SU-DHL-6 (cell line): ENCODE measurements at regions not wholly inside any gene's neighbourhood (a gene's known extent, or its start where the extent isn't known, plus 50 kb on each side); places are given as distances from the start of the nearest gene placed in this dataset.

Experiments
- H2AFZ ChIP-seq: fragments of 200-600 bp; sonication (generic); 2 replicates; pipeline ENCODE4 v1.6.1; 2014; ENCODE audit warnings: low read depth, mild to moderate bottlenecking, moderate library complexity, mixed read lengths, antibody characterized with exemption, low read length; ENCODE audit not compliant: severe bottlenecking
- H3F3A ChIP-seq: fragments of 200-600 bp; shearing (Covaris generic); 2 replicates; pipeline ENCODE4 v1.6.0; 2016; ENCODE audit warnings: antibody characterized with exemption, mild to moderate bottlenecking; ENCODE audit not compliant: insufficient read depth
- H3K27ac ChIP-seq: fragments of 200-600 bp; sonication (generic); 2 replicates; pipeline ENCODE4 v1.5.1; 2016; ENCODE audit warnings: low read depth, mild to moderate bottlenecking, low read length, moderate library complexity, mixed read lengths
- H3K27me3 ChIP-seq: fragments of 200-600 bp; sonication (generic), shearing (Covaris generic); 2 replicates; pipeline ENCODE4 v1.6.0; 2014; ENCODE audit warnings: mild to moderate bottlenecking, low read length
- H3K36me3 ChIP-seq: fragments of 200-600 bp; sonication (generic); 2 replicates; pipeline ENCODE4 v1.6.1; 2014; ENCODE audit warnings: mild to moderate bottlenecking, low read length, mixed read lengths
- H3K4me2 ChIP-seq: fragments of 300-600, 200-600 bp; shearing (Covaris generic), sonication (generic); 2 replicates; pipeline ENCODE4 v1.6.0; 2014; ENCODE audit warnings: low read length, low read depth, mild to moderate bottlenecking; ENCODE audit not compliant: poor library complexity, severe bottlenecking
- H3K4me3 ChIP-seq: fragments of 200-600 bp; sonication (generic); 2 replicates; pipeline ENCODE4 v1.5.1; 2014; ENCODE audit warnings: antibody characterized with exemption, low read length, mild to moderate bottlenecking, mixed read lengths; ENCODE audit not compliant: insufficient read depth, poor library complexity, severe bottlenecking
- H3K79me2 ChIP-seq: fragments of 200-600 bp; sonication (generic); 2 replicates; pipeline ENCODE4 v1.6.1; 2014; ENCODE audit warnings: mild to moderate bottlenecking, low read length, moderate library complexity; ENCODE audit not compliant: insufficient read depth
- H3K9ac ChIP-seq: fragments of 200-600 bp; sonication (generic); 2 replicates; pipeline ENCODE4 v1.7.0; 2014; ENCODE audit warnings: mild to moderate bottlenecking, low read length
- H3K9me2 ChIP-seq: fragments of 200-600 bp; sonication (generic); replicated peaks from 2 replicates; pipeline ENCODE4 v1.6.1; 2014; ENCODE audit warnings: low read length; ENCODE audit not compliant: insufficient read depth
- H3K9me3 ChIP-seq: fragments of 200-600 bp; sonication (generic); 2 replicates; pipeline ENCODE4 v1.6.1; 2014; ENCODE audit warnings: low read length, mixed read lengths; ENCODE audit not compliant: insufficient read depth
- H4K20me1 ChIP-seq: fragments of 200-600 bp; sonication (generic); 2 replicates; pipeline ENCODE4 v1.6.1; 2014; ENCODE audit warnings: low read depth, mild to moderate bottlenecking, antibody characterized with exemption, low read length, moderate library complexity, mixed read lengths
- EZH2phosphoT487 ChIP-seq: fragments of 200-600 bp; sonication (generic), shearing (Covaris generic); conservative IDR thresholded peaks from 2 replicates; pipeline ENCODE4 v1.6.1; 2018; ENCODE audit warnings: mild to moderate bottlenecking, antibody characterized with exemption, low read length, moderate library complexity, mixed read lengths
- TF ChIP-seq, protein P1 (sequence below): fragments of 200-600 bp; sonication (generic); IDR thresholded peaks from one replicate; pipeline ENCODE4 v1.5.1; 2017; ENCODE audit warnings: antibody characterized with exemption, mild to moderate bottlenecking, low read length, moderate library complexity; ENCODE audit not compliant: insufficient read depth, poor library complexity, severe bottlenecking

GRCh38 chr14:98160901-98161300 lies 1111.1 kb downstream of the BCL11B start:
- no peaks in the 10 kb centered on the region for H3F3A ChIP-seq
- no peak overlapping the region for H3K4me3 ChIP-seq
- H3K9me3 ChIP-seq, result no peaks in the 10 kb centered on the region
- TF ChIP-seq, protein P1, sequence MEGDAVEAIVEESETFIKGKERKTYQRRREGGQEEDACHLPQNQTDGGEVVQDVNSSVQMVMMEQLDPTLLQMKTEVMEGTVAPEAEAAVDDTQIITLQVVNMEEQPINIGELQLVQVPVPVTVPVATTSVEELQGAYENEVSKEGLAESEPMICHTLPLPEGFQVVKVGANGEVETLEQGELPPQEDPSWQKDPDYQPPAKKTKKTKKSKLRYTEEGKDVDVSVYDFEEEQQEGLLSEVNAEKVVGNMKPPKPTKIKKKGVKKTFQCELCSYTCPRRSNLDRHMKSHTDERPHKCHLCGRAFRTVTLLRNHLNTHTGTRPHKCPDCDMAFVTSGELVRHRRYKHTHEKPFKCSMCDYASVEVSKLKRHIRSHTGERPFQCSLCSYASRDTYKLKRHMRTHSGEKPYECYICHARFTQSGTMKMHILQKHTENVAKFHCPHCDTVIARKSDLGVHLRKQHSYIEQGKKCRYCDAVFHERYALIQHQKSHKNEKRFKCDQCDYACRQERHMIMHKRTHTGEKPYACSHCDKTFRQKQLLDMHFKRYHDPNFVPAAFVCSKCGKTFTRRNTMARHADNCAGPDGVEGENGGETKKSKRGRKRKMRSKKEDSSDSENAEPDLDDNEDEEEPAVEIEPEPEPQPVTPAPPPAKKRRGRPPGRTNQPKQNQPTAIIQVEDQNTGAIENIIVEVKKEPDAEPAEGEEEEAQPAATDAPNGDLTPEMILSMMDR, result no peak
- TF ChIP-seq EZH2phosphoT487, result no peak
- H3K9me2 ChIP-seq, result no peaks in the 10 kb centered on the region
- no peaks in the 10 kb centered on the region for H3K79me2 ChIP-seq
- no peaks in the 10 kb centered on the region for H4K20me1 ChIP-seq
- H3K36me3 ChIP-seq, result no peaks in the 10 kb centered on the region
- no peak overlapping the region for H3K9ac ChIP-seq
- H3K27me3 ChIP-seq, result no peaks in the 10 kb centered on the region
- H3K27ac ChIP-seq, result no peak overlapping the region
- H3K4me2 ChIP-seq, result no peak overlapping the region
- no peak overlapping the region for H2AFZ ChIP-seq

DNA sequence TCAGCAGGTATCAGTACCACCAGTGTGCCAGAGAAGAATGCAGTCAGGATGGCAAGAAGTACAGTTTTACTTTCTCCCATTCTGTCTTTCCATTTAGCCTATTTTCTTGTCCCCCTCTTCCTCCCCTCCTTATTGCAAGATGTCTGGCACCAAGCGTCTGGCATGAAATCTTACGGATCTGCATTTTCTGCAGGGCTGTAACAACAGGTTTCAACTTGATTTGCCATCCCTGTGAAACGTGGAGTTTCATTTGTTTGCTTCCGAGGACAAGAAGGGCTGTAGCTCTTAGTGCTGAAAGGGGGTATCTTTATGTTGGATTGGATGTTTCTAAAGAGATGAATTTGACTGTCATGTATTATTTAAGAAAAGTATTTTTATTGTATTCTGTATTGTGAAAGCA lies 1110.6 kb downstream of the BCL11B start:
- Histone ChIP-seq H2AFZ (no peak overlapping the region), H3K9me2 (no peaks in the 10 kb centered on the region), H3K27ac (no peak overlapping the region), H3F3A (no peaks in the 10 kb centered on the region), H3K4me2 (no peak overlapping the region), H3K9me3 (no peaks in the 10 kb centered on the region), H3K9ac (no peak overlapping the region), H3K4me3 (no peak overlapping the region), H3K27me3 (no peaks in the 10 kb centered on the region), H3K79me2 (no peaks in the 10 kb centered on the region), H3K36me3 (no peaks in the 10 kb centered on the region), H4K20me1 (no peaks in the 10 kb centered on the region)
- no peak for TF ChIP-seq EZH2phosphoT487
- TF ChIP-seq, protein P1, result no peak

- TF ChIP-seq EZH2phosphoT487, result no peak
- TF ChIP-seq, protein P1, result no peak
- no peaks in the 10 kb centered on the region for H3K27me3 ChIP-seq
Measured at GRCh38 chr14:98162856-98163805, 1108.9 kb downstream of the BCL11B start.

More at GRCh38 chr14:98162856-98163805, 1108.9 kb downstream of the BCL11B start:
- no peaks in the 10 kb centered on the region for H3K9me2 ChIP-seq
- H3K79me2 ChIP-seq, result no peaks in the 10 kb centered on the region
- H2AFZ ChIP-seq, result no peak overlapping the region
- no peaks in the 10 kb centered on the region for H4K20me1 ChIP-seq
- no peaks in the 10 kb centered on the region for H3K36me3 ChIP-seq
- no peak overlapping the region for H3K27ac ChIP-seq
- H3K4me2 ChIP-seq, result no peak overlapping the region
- H3F3A ChIP-seq, result no peaks in the 10 kb centered on the region
- no peak overlapping the region for H3K9ac ChIP-seq
- H3K4me3 ChIP-seq, result no peak overlapping the region
- no peaks in the 10 kb centered on the region for H3K9me3 ChIP-seq
